BE2C (cell line): ENCODE measurements at regions not wholly inside any gene's neighbourhood (a gene's known extent, or its start where the extent isn't known, plus 50 kb on each side); places are given as distances from the start of the nearest gene placed in this dataset.
A peak's percentile ranks its signal among the peaks of the same experiment; 100 is the strongest.

Experiments used
- DNase-seq: peaks from one replicate; pipeline ENCODE4 v3.0.0-alpha.2; 2020
- H3K27me3 ChIP-seq: fragments of 250-450 bp; sonication (Bioruptor Pico); 2 replicates; pipeline ENCODE4 v1.5.1; 2020; ENCODE audit warnings: mild to moderate bottlenecking
- H3K36me3 ChIP-seq: fragments of 250-450 bp; sonication (Bioruptor Pico); 2 replicates; pipeline ENCODE4 v1.5.1; 2020; ENCODE audit warnings: mild to moderate bottlenecking
- H3K4me1 ChIP-seq: fragments of 250-450 bp; sonication (Bioruptor Pico); 2 replicates; pipeline ENCODE4 v1.5.1; 2020
- H3K4me3 ChIP-seq: 2 replicates; pipeline ENCODE4 v1.5.1; 2011; ENCODE audit warnings: low read depth, low read length
- H3K9me3 ChIP-seq: fragments of 250-450 bp; sonication (Bioruptor Pico); 2 replicates; pipeline ENCODE4 v1.5.1; 2020
- CTCF ChIP-seq: IDR thresholded peaks from 2 replicates; pipeline ENCODE4 v1.5.1; 2012; ENCODE audit warnings: mild to moderate bottlenecking, low read depth, low read length

GRCh38 chr21:17929510-17929909, 110.4 kb upstream of the C21orf91 start:
- H3K4me3 ChIP-seq: no peak overlapping the region
- H3K27me3 ChIP-seq: no peaks in the 10 kb centered on the region
- no peaks in the 10 kb centered on the region for H3K4me1 ChIP-seq
- no peak for DNase-seq
- TF ChIP-seq CTCF: no peak
- H3K36me3 ChIP-seq: no peaks in the 10 kb centered on the region
- no peaks in the 10 kb centered on the region for H3K9me3 ChIP-seq

GRCh38 chr21:17925899-17926298, 106.7 kb upstream of the C21orf91 start:
- Histone ChIP-seq H3K4me1 (no peaks in the 10 kb centered on the region; the same call in 1 of the 2 replicates), H3K9me3 (no peaks in the 10 kb centered on the region), H3K27me3 (no peaks in the 10 kb centered on the region), H3K36me3 (no peaks in the 10 kb centered on the region), H3K4me3 (no peak overlapping the region)
- peak; percentile 65 for TF ChIP-seq CTCF
- DNase-seq: peak; percentile 28

GRCh38 chr21:17925000-17925610, 105.9 kb upstream of the C21orf91 start:
- H3K36me3 ChIP-seq: no peaks in the 10 kb centered on the region
- H3K9me3 ChIP-seq: no peaks in the 10 kb centered on the region
- peak; percentile 94 for TF ChIP-seq CTCF
- no peak overlapping the region for H3K4me3 ChIP-seq
- H3K4me1 ChIP-seq: no peaks in the 10 kb centered on the region; the same call in 1 of the 2 replicates
- peak; percentile 71 for DNase-seq
- H3K27me3 ChIP-seq: no peaks in the 10 kb centered on the region

GRCh38 chr21:17921579-17922530, 102.7 kb upstream of the C21orf91 start:
- DNase-seq: peak; percentile 28
- no peak for TF ChIP-seq CTCF
- H3K27me3 ChIP-seq: no peaks in the 10 kb centered on the region
- no peaks in the 10 kb centered on the region; the same call in 1 of the 2 replicates for H3K4me1 ChIP-seq
- no peaks in the 10 kb centered on the region for H3K36me3 ChIP-seq
- no peak overlapping the region for H3K4me3 ChIP-seq
- no peaks in the 10 kb centered on the region for H3K9me3 ChIP-seq

- no peak for DNase-seq
- Histone ChIP-seq H3K4me3 (no peak overlapping the region), H3K36me3 (no peaks in the 10 kb centered on the region), H3K27me3 (no peaks in the 10 kb centered on the region), H3K9me3 (no peaks in the 10 kb centered on the region), H3K4me1 (no peaks in the 10 kb centered on the region)
- TF ChIP-seq CTCF: no peak
Observed at GRCh38 chr21:17915976-17916375, 96.8 kb upstream of the C21orf91 start.

- Histone ChIP-seq H3K27me3 (no peaks in the 10 kb centered on the region), H3K9me3 (no peaks in the 10 kb centered on the region), H3K4me3 (no peak overlapping the region), H3K4me1 (no peaks in the 10 kb centered on the region), H3K36me3 (no peaks in the 10 kb centered on the region)
- TF ChIP-seq CTCF: no peak
- DNase-seq: no peak
Observed at GRCh38 chr21:17911628-17912027, 92.5 kb upstream of the C21orf91 start.
